Tibial nerve (tissue), 3 donors: ENCODE measurements at regions not wholly inside any gene's neighbourhood (a gene's known extent, or its start where the extent isn't known, plus 50 kb on each side); places are given as distances from the start of the nearest gene placed in this dataset.

Experiments
- POLR2A ChIP-seq, 2 donors: fragments of 450-650 bp; IDR thresholded peaks; one replicate each; pipeline ENCODE4 v1.6.1; 2017; ENCODE audit warnings: antibody characterized with exemption in 2 of 2, mild to moderate bottlenecking in 2 of 2, moderate library complexity in 2 of 2
- TF ChIP-seq, protein P1 (sequence below), 5 experiments: fragments of 200-600 bp in 3 of 5; fragments of 450-650 bp in 2 of 5; sonication (generic) in 3 of 5; IDR thresholded peaks; one replicate each; pipeline ENCODE4 v1.5.1; 2016 to 2019; ENCODE audit warnings: antibody characterized with exemption in 5 of 5, mild to moderate bottlenecking in 3 of 5, moderate library complexity in 2 of 5

DNA sequence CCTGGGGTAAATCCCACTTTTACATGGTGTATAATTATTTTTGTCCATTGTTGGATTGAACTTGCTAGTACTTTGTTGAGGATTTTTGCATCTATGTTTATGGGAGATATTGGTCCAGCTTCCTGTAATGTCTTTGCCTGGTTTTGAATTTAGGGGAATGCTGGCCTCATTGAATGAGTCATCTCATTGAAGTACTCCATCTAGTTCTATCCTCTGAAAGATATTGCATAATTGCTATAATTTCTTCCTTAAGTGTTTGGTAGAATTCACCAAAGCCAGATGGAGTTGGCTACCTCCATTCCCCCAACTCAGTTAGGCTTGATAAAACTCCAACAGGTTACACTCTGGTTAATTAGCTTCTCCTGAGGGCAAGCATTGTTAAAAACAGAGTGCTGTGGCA, 237.4 kb upstream of the TGFBR2 start:
- no peak for TF ChIP-seq POLR2A (IDR thresholded peaks at IDR 0.05)
- TF ChIP-seq, protein P1, sequence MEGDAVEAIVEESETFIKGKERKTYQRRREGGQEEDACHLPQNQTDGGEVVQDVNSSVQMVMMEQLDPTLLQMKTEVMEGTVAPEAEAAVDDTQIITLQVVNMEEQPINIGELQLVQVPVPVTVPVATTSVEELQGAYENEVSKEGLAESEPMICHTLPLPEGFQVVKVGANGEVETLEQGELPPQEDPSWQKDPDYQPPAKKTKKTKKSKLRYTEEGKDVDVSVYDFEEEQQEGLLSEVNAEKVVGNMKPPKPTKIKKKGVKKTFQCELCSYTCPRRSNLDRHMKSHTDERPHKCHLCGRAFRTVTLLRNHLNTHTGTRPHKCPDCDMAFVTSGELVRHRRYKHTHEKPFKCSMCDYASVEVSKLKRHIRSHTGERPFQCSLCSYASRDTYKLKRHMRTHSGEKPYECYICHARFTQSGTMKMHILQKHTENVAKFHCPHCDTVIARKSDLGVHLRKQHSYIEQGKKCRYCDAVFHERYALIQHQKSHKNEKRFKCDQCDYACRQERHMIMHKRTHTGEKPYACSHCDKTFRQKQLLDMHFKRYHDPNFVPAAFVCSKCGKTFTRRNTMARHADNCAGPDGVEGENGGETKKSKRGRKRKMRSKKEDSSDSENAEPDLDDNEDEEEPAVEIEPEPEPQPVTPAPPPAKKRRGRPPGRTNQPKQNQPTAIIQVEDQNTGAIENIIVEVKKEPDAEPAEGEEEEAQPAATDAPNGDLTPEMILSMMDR (IDR thresholded peaks at IDR 0.05): no peak
